Uterus (tissue), 3 donors: ENCODE measurements at regions not wholly inside any gene's neighbourhood (a gene's known extent, or its start where the extent isn't known, plus 50 kb on each side); places are given as distances from the start of the nearest gene placed in this dataset.
A peak's percentile ranks its signal among the peaks of the same experiment; 100 is the strongest.

Source experiments
- DNase-seq, 2 donors: peaks; one replicate each; pipeline ENCODE4 v3.0.0-alpha.2; 2019 to 2020
- H3K27ac ChIP-seq, 2 donors: fragments of 200-600 bp; sonication (generic); 1 replicate in 1 of 2; 2 replicates in 1 of 2; pipeline ENCODE4 v1.5.1; 2016 to 2018
- H3K27me3 ChIP-seq, 2 donors: fragments of 200-600 bp; sonication (generic); one replicate each; pipeline ENCODE4 v1.5.1; 2018 to 2019; ENCODE audit warnings: control low read depth in 1 of 2
- H3K36me3 ChIP-seq, 2 donors: fragments of 200-600 bp; sonication (generic); one replicate each; pipeline ENCODE4 v1.5.1; 2019; ENCODE audit warnings: control low read depth in 1 of 2
- H3K4me1 ChIP-seq, 2 donors: fragments of 200-600 bp; sonication (generic); one replicate each; pipeline ENCODE4 v1.5.1; 2018 to 2019; ENCODE audit warnings: control low read depth in 1 of 2
- H3K4me3 ChIP-seq, 2 donors: fragments of 200-600 bp; sonication (generic); 1 replicate in 1 of 2; 2 replicates in 1 of 2; pipeline ENCODE4 v1.5.1; 2018 to 2019; ENCODE audit warnings: mild to moderate bottlenecking in 1 of 2
- H3K9me3 ChIP-seq, 2 donors: fragments of 200-600 bp; sonication (generic); one replicate each; pipeline ENCODE4 v1.5.1; 2019; ENCODE audit warnings: control low read depth in 1 of 2
- POLR2A ChIP-seq, 2 donors: fragments of 450-650 bp; IDR thresholded peaks; one replicate each; pipeline ENCODE4 v1.6.1; 2016; ENCODE audit warnings: antibody characterized with exemption in 2 of 2, mild to moderate bottlenecking in 1 of 2, moderate library complexity in 1 of 2
- intact Hi-C: fragments of 100-400 bp; cut with DNase I; formaldehyde crosslinking; loops from one replicate; pipeline ENCODE4 v1.15.1; 2023; ENCODE audit warnings: low total_unique reads
- TF ChIP-seq, protein P1 (sequence below), 4 experiments: fragments of 200-600 bp in 2 of 4; fragments of 450-650 bp in 2 of 4; sonication (generic) in 2 of 4; IDR thresholded peaks; one replicate each; pipeline ENCODE4 v1.5.1; 2016 to 2019; ENCODE audit warnings: antibody characterized with exemption in 4 of 4, mild to moderate bottlenecking in 2 of 4, moderate library complexity in 1 of 4
- donor health status: DM: yes; HTN: yes; CAD: no.

DNA sequence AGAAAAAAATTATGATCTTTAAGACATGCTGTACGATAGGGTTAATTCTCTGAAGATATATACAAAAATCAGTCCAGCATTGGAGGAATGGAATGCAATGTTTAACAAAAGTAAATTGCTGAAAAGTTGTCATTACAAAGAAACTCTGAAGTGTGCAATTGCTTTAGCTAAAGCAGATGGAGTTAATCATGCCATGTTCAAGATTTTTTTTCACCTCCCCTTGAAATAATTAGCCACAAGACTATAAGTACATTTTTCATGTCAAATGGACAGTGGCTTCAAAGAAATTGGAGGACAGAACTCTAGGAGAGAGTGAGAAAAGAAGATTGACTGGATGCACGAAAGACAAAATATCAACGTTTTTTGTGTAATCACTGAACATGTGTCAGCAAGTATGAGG is 63.1 kb upstream of the MEOX2 start:
- Histone ChIP-seq H3K27me3 (no peaks in the 10 kb centered on the region), H3K36me3 (no peaks in the 10 kb centered on the region), H3K27ac (no peak overlapping the region), H3K4me1 (peaks cover 0 to 4% of the 10 kb centered on the region in 2 donors), H3K9me3 (no peaks in the 10 kb centered on the region), H3K4me3 (no peak overlapping the region)
- DNase-seq, result no peak
- TF ChIP-seq, protein P1, sequence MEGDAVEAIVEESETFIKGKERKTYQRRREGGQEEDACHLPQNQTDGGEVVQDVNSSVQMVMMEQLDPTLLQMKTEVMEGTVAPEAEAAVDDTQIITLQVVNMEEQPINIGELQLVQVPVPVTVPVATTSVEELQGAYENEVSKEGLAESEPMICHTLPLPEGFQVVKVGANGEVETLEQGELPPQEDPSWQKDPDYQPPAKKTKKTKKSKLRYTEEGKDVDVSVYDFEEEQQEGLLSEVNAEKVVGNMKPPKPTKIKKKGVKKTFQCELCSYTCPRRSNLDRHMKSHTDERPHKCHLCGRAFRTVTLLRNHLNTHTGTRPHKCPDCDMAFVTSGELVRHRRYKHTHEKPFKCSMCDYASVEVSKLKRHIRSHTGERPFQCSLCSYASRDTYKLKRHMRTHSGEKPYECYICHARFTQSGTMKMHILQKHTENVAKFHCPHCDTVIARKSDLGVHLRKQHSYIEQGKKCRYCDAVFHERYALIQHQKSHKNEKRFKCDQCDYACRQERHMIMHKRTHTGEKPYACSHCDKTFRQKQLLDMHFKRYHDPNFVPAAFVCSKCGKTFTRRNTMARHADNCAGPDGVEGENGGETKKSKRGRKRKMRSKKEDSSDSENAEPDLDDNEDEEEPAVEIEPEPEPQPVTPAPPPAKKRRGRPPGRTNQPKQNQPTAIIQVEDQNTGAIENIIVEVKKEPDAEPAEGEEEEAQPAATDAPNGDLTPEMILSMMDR (IDR thresholded peaks at IDR 0.05), result no peak
- TF ChIP-seq POLR2A (IDR thresholded peaks at IDR 0.05), result no peak
- intact Hi-C loops, result no loop called here

DNA sequence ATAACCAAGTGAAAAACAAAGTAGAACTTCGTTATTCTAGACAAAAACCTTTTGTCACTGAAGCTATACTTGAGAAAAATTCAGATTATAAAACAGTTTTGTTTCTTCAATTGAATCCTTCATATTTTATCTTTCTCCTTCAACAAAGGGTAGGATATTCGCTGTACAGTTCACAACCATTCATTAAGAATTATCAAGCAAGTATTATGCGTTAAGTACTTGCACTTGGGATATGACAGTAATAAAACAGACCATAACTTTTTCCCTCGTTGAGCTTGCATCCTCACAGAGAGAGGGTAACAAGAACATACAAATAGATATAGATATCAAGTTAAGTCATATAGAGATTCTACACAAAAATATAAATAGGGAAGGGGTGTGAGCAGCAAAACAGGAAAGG is 61.2 kb upstream of the MEOX2 start:
- intact Hi-C loops, result no loop called here
- peaks cover 0 to 3% of the 10 kb centered on the region in 2 donors for H3K4me1 ChIP-seq
- no peaks in the 10 kb centered on the region for H3K27me3 ChIP-seq
- no peaks in the 10 kb centered on the region for H3K36me3 ChIP-seq
- TF ChIP-seq, protein P1 (IDR thresholded peaks at IDR 0.05), result no peak
- no peak for TF ChIP-seq POLR2A (IDR thresholded peaks at IDR 0.05)
- H3K9me3 ChIP-seq, result no peaks in the 10 kb centered on the region
- peak overlapping the region in 1 of 2 donors; percentile 38 for H3K27ac ChIP-seq
- no peak overlapping the region for H3K4me3 ChIP-seq
- no peak for DNase-seq

DNA sequence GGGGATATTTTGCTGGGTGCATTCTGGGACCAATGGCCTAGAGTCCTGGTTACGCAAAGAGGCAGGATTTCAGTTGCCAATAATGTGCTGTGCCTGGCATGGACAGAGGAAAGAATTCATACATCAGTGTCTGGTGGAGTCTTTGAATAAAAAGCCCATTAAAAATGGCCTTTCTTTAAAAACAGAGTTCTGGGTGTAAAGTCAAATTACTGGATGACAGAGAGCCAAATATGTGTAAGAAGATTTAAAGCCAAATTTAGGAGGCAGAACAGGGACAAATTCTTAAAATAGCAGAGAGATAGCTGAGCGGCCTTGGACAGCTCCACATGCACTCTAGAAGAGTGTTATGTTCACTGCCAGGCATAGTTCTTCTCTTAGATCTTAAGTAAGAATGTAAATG is 60.8 kb upstream of the MEOX2 start:
- intact Hi-C loops, result no loop called here
- H3K27ac ChIP-seq, result peak overlapping the region in 1 of 2 donors; percentile 38

DNA sequence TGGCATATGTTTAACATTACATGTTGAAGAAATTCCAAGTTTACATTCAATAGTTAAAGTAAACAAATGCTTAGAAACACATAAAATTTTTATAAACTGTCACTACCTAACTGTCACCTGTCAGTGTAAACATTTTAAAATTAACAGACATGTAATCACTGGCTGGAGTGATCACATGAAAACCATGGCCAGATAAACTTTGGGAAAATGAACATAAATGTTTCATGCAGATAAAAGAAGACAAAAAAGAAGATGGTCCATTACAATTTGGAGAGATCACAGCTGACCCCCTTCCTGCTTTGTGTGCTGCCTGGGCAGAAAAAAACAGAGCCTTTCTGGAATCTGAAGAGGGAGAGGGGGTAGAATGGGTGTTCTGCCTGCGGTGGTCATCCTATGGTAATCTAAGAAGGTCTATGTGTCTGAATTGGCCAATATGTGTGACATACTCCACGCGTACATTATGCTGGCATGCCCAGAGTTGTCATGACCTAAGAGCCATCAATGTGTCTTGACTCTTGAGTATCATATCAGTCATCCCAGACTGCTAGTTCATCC is 57.5 kb upstream of the MEOX2 start:
- no peaks in the 10 kb centered on the region for H3K9me3 ChIP-seq
- TF ChIP-seq, protein P1 (IDR thresholded peaks at IDR 0.05), result no peak
- no peak for TF ChIP-seq POLR2A (IDR thresholded peaks at IDR 0.05)
- no peaks in the 10 kb centered on the region for H3K27me3 ChIP-seq
- H3K4me3 ChIP-seq, result no peak overlapping the region
- intact Hi-C loops, result no loop called here
- no peak for DNase-seq
- H3K27ac ChIP-seq, result no peak overlapping the region
- no peaks in the 10 kb centered on the region for H3K4me1 ChIP-seq
- H3K36me3 ChIP-seq, result no peaks in the 10 kb centered on the region

More for the DNA sequence above, 60.8 kb upstream of the MEOX2 start:
- Histone ChIP-seq H3K4me3 (no peak overlapping the region), H3K36me3 (no peaks in the 10 kb centered on the region), H3K9me3 (no peaks in the 10 kb centered on the region), H3K27me3 (no peaks in the 10 kb centered on the region), H3K4me1 (no peaks in the 10 kb centered on the region)
- TF ChIP-seq POLR2A (IDR thresholded peaks at IDR 0.05), result no peak
- TF ChIP-seq, protein P1 (IDR thresholded peaks at IDR 0.05), result no peak
- DNase-seq, result peak; percentile 22 to 35

DNA sequence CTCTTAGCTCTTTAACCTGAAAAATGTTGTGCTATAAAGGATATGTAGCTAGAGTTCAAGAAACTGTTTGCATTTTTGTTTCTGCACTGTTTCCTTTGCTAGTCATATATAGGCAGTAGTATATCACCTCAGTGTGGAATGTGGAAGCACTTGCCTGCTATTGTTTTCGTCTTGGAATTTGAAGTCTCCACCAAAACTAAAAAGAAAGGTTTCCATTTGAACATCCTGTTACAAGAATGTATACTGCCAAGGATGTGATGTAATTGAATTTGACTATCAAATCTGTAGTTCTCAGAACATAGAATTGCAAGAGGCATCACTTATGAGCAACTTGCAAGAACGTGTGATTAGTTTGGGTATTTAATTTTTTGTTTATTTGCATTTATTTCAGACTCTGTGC is 51.1 kb upstream of the MEOX2 start:
- DNase-seq, result no peak
- Histone ChIP-seq H3K27me3 (no peaks in the 10 kb centered on the region), H3K4me1 (no peaks in the 10 kb centered on the region), H3K9me3 (no peaks in the 10 kb centered on the region), H3K27ac (no peak overlapping the region), H3K4me3 (no peak overlapping the region), H3K36me3 (no peaks in the 10 kb centered on the region)
- TF ChIP-seq POLR2A (IDR thresholded peaks at IDR 0.05), result no peak
- TF ChIP-seq, protein P1 (IDR thresholded peaks at IDR 0.05), result no peak
- intact Hi-C loops, result no loop called here
